GM23338 (cell line): ENCODE measurements at regions not wholly inside any gene's neighbourhood (a gene's known extent, or its start where the extent isn't known, plus 50 kb on each side); places are given as distances from the start of the nearest gene placed in this dataset.

Experiments used
- ATAC-seq: fragments of 200-7000 bp; cut with Tn5 transposase; 3 replicates; pipeline ENCODE4 v1.9.1; 2020
- DNase-seq: peaks from one replicate; pipeline ENCODE4 v3.0.0-alpha.2; 2015; ENCODE audit warnings: low spot score
- H2AFZ ChIP-seq: fragments of 200-600 bp; sonication (generic); 2 replicates; pipeline ENCODE4 v1.8.0; 2016; ENCODE audit warnings: antibody characterized with exemption, mild to moderate bottlenecking, moderate library complexity
- H3F3A ChIP-seq: fragments of 200-600 bp; sonication (generic); replicated peaks from 2 replicates; pipeline ENCODE4 v1.8.0; 2017; ENCODE audit warnings: antibody characterized with exemption, mixed run types, low read depth
- H3K27ac ChIP-seq: fragments of 200-600 bp; sonication (generic); 2 replicates; pipeline ENCODE4 v1.6.1; 2016; ENCODE audit warnings: low read depth
- H3K27me3 ChIP-seq: fragments of 200-600 bp; sonication (generic); 2 replicates; pipeline ENCODE4 v1.8.0; 2016; ENCODE audit warnings: mild to moderate bottlenecking, mixed run types, moderate library complexity; ENCODE audit not compliant: insufficient read depth
- H3K36me3 ChIP-seq: fragments of 200-600 bp; sonication (generic); 2 replicates; pipeline ENCODE4 v1.8.0; 2016; ENCODE audit warnings: mild to moderate bottlenecking; ENCODE audit not compliant: insufficient read depth
- H3K4me1 ChIP-seq: fragments of 200-600 bp; sonication (generic); 2 replicates; pipeline ENCODE4 v1.8.0; 2016; ENCODE audit warnings: mild to moderate bottlenecking, moderate library complexity; ENCODE audit not compliant: insufficient read depth
- H3K4me2 ChIP-seq: fragments of 200-600 bp; sonication (generic); 2 replicates; pipeline ENCODE4 v1.7.1; 2017; ENCODE audit warnings: mixed run types
- H3K4me3 ChIP-seq: fragments of 200-600 bp; sonication (generic); 2 replicates; pipeline ENCODE4 v1.6.1; 2016; ENCODE audit warnings: mixed run types
- H3K79me2 ChIP-seq: fragments of 200-600 bp; sonication (generic); replicated peaks from 2 replicates; pipeline ENCODE4 v1.8.0; 2017; ENCODE audit warnings: mild to moderate bottlenecking; ENCODE audit not compliant: insufficient read depth
- H3K9me2 ChIP-seq: fragments of 200-600 bp; sonication (generic); 2 replicates; pipeline ENCODE4 v1.8.0; 2017; ENCODE audit not compliant: insufficient read depth
- H4K20me1 ChIP-seq: fragments of 200-600 bp; sonication (generic); replicated peaks from 2 replicates; pipeline ENCODE4 v1.8.0; 2017; ENCODE audit warnings: mild to moderate bottlenecking; ENCODE audit not compliant: insufficient read depth
- H3K27ac Mint-ChIP-seq: 2 replicates; pipeline ENCODE4 v1.8.0; 2020; ENCODE audit warnings: inconsistent platforms, mild to moderate bottlenecking, moderate library complexity, mixed read lengths
- H3K27me3 Mint-ChIP-seq: 3 replicates; pipeline ENCODE4 v1.8.0; 2022; ENCODE audit warnings: low read depth, mild to moderate bottlenecking, moderate library complexity, mixed read lengths, inconsistent platforms; ENCODE audit not compliant: insufficient read depth, poor library complexity
- H3K36me3 Mint-ChIP-seq: 3 replicates; pipeline ENCODE4 v1.8.0; 2021; ENCODE audit warnings: low read depth, mild to moderate bottlenecking, inconsistent platforms, moderate library complexity, mixed read lengths
- H3K4me1 Mint-ChIP-seq: 3 replicates; pipeline ENCODE4 v1.8.0; 2020; ENCODE audit warnings: mild to moderate bottlenecking, inconsistent platforms, mixed read lengths
- H3K4me3 Mint-ChIP-seq: 3 replicates; pipeline ENCODE4 v1.8.0; 2021; ENCODE audit warnings: moderate library complexity, mild to moderate bottlenecking, inconsistent platforms, mixed read lengths
- H3K9me3 Mint-ChIP-seq: 3 replicates; pipeline ENCODE4 v1.8.0; 2020; ENCODE audit warnings: moderate library complexity, mild to moderate bottlenecking, inconsistent platforms, mixed read lengths
- CREB1 ChIP-seq: fragments of 250-450 bp; sonication (Bioruptor Pico); IDR thresholded peaks from 2 replicates; pipeline ENCODE4 v1.5.0; 2020; ENCODE audit warnings: low read depth, mild to moderate bottlenecking, moderate library complexity
- ETS1 ChIP-seq: IDR thresholded peaks from 2 replicates; pipeline ENCODE4 v1.6.1; 2016; ENCODE audit warnings: antibody characterized with exemption
- EZH2 ChIP-seq: fragments of 200-600 bp; sonication (generic); IDR thresholded peaks from one replicate; pipeline ENCODE4 v1.8.0; 2017; ENCODE audit warnings: antibody characterized with exemption, mild to moderate bottlenecking, low read depth; ENCODE audit not compliant: unreplicated experiment
- EZH2phosphoT487 ChIP-seq: fragments of 200-600 bp; sonication (generic); IDR thresholded peaks from one replicate; pipeline ENCODE4 v1.8.1; 2018; ENCODE audit warnings: antibody characterized with exemption; ENCODE audit not compliant: unreplicated experiment
- JUNB ChIP-seq: IDR thresholded peaks from one replicate; pipeline ENCODE4 v1.6.1; 2016; ENCODE audit warnings: antibody characterized with exemption; ENCODE audit not compliant: unreplicated experiment
- NANOG ChIP-seq: IDR thresholded peaks from 2 replicates; pipeline ENCODE4 v1.6.1; 2016; ENCODE audit warnings: antibody characterized with exemption, borderline replicate concordance
- POLR2AphosphoS5 ChIP-seq: IDR thresholded peaks from 2 replicates; pipeline ENCODE4 v1.6.1; 2016; ENCODE audit warnings: antibody characterized with exemption, low read depth
- REST ChIP-seq: IDR thresholded peaks from one replicate; pipeline ENCODE4 v1.6.1; 2018; ENCODE audit warnings: antibody characterized with exemption; ENCODE audit not compliant: unreplicated experiment
- STAT1 ChIP-seq: IDR thresholded peaks from one replicate; pipeline ENCODE4 v1.6.1; 2016; ENCODE audit warnings: antibody characterized with exemption; ENCODE audit not compliant: unreplicated experiment
- ZNF114 ChIP-seq: fragments of 250-450 bp; sonication (Bioruptor Pico); IDR thresholded peaks from 2 replicates; pipeline ENCODE4 v1.5.0; 2020; ENCODE audit warnings: mild to moderate bottlenecking, moderate library complexity
- ZNF331 ChIP-seq: fragments of 250-450 bp; sonication (Bioruptor Pico); IDR thresholded peaks from 2 replicates; pipeline ENCODE4 v1.5.0; 2020; ENCODE audit warnings: low read depth, mild to moderate bottlenecking, moderate library complexity
- TF ChIP-seq, protein P1 (sequence below), 2 experiments: fragments of 200-600 bp in 1 of 2; sonication (generic) in 1 of 2; conservative IDR thresholded peaks; 2 replicates each; pipeline versions ENCODE4 v1.5.1 to v1.6.1; 2016 to 2017; ENCODE audit warnings: antibody characterized with exemption in 2 of 2, low read depth in 2 of 2, mild to moderate bottlenecking in 2 of 2, moderate library complexity in 1 of 2
- TF ChIP-seq, protein P2 (sequence below): fragments of 250-450 bp; sonication (Bioruptor Pico); IDR thresholded peaks from 2 replicates; pipeline ENCODE4 v1.5.0; 2020; ENCODE audit warnings: mild to moderate bottlenecking, moderate library complexity

DNA sequence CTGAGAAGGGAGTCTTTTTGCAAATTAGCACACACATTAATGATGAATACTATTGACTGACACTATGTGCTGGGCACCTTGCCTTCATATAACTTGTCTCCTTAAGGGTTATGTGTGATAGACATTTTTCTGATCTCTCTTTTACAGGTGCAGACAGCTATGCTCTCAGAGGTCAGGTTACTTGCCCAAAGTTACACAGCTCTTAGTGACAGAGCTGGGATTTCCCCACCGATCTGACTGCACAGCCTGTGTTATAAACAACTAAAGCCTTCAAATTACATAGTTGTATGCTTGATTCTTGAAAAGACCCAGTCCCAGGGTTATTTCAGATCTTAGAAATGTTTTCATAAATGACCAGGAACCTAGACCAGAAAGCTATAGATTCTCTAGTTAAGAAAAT, 462.7 kb downstream of the EBF1 start:
- no peaks in the 10 kb centered on the region for H3K27me3 Mint-ChIP-seq
- peaks cover 23% of the 10 kb centered on the region for H3K4me1 Mint-ChIP-seq
- no peak for ATAC-seq
- Histone ChIP-seq H3K4me3 (no peak overlapping the region), H3K4me1 (peaks cover 5% of the 10 kb centered on the region; the same call in 1 of the 2 replicates), H4K20me1 (no peaks in the 10 kb centered on the region), H3K27ac (no peak overlapping the region), H2AFZ (no peak overlapping the region), H3K9me2 (no peaks in the 10 kb centered on the region), H3K36me3 (no peaks in the 10 kb centered on the region), H3K4me2 (no peak overlapping the region), H3K79me2 (no peaks in the 10 kb centered on the region), H3F3A (no peaks in the 10 kb centered on the region), H3K27me3 (no peaks in the 10 kb centered on the region)
- no peaks in the 10 kb centered on the region for H3K9me3 Mint-ChIP-seq
- H3K36me3 Mint-ChIP-seq: no peaks in the 10 kb centered on the region
- H3K27ac Mint-ChIP-seq: no peak overlapping the region
- no peak overlapping the region for H3K4me3 Mint-ChIP-seq
- TF ChIP-seq NANOG (no peak), REST (no peak), ETS1 (no peak), ZNF331 (CRISPR knock-in tag) (no peak), JUNB (no peak), EZH2 (no peak), EZH2phosphoT487 (no peak), CREB1 (CRISPR knock-in tag) (no peak), POLR2AphosphoS5 (no peak), ZNF114 (no peak), STAT1 (no peak)
- TF ChIP-seq, protein P1, sequence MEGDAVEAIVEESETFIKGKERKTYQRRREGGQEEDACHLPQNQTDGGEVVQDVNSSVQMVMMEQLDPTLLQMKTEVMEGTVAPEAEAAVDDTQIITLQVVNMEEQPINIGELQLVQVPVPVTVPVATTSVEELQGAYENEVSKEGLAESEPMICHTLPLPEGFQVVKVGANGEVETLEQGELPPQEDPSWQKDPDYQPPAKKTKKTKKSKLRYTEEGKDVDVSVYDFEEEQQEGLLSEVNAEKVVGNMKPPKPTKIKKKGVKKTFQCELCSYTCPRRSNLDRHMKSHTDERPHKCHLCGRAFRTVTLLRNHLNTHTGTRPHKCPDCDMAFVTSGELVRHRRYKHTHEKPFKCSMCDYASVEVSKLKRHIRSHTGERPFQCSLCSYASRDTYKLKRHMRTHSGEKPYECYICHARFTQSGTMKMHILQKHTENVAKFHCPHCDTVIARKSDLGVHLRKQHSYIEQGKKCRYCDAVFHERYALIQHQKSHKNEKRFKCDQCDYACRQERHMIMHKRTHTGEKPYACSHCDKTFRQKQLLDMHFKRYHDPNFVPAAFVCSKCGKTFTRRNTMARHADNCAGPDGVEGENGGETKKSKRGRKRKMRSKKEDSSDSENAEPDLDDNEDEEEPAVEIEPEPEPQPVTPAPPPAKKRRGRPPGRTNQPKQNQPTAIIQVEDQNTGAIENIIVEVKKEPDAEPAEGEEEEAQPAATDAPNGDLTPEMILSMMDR (conservative IDR thresholded peaks at IDR 0.05; ENCODE audit: low read depth in 2 of 2): no peak
- TF ChIP-seq, protein P2, sequence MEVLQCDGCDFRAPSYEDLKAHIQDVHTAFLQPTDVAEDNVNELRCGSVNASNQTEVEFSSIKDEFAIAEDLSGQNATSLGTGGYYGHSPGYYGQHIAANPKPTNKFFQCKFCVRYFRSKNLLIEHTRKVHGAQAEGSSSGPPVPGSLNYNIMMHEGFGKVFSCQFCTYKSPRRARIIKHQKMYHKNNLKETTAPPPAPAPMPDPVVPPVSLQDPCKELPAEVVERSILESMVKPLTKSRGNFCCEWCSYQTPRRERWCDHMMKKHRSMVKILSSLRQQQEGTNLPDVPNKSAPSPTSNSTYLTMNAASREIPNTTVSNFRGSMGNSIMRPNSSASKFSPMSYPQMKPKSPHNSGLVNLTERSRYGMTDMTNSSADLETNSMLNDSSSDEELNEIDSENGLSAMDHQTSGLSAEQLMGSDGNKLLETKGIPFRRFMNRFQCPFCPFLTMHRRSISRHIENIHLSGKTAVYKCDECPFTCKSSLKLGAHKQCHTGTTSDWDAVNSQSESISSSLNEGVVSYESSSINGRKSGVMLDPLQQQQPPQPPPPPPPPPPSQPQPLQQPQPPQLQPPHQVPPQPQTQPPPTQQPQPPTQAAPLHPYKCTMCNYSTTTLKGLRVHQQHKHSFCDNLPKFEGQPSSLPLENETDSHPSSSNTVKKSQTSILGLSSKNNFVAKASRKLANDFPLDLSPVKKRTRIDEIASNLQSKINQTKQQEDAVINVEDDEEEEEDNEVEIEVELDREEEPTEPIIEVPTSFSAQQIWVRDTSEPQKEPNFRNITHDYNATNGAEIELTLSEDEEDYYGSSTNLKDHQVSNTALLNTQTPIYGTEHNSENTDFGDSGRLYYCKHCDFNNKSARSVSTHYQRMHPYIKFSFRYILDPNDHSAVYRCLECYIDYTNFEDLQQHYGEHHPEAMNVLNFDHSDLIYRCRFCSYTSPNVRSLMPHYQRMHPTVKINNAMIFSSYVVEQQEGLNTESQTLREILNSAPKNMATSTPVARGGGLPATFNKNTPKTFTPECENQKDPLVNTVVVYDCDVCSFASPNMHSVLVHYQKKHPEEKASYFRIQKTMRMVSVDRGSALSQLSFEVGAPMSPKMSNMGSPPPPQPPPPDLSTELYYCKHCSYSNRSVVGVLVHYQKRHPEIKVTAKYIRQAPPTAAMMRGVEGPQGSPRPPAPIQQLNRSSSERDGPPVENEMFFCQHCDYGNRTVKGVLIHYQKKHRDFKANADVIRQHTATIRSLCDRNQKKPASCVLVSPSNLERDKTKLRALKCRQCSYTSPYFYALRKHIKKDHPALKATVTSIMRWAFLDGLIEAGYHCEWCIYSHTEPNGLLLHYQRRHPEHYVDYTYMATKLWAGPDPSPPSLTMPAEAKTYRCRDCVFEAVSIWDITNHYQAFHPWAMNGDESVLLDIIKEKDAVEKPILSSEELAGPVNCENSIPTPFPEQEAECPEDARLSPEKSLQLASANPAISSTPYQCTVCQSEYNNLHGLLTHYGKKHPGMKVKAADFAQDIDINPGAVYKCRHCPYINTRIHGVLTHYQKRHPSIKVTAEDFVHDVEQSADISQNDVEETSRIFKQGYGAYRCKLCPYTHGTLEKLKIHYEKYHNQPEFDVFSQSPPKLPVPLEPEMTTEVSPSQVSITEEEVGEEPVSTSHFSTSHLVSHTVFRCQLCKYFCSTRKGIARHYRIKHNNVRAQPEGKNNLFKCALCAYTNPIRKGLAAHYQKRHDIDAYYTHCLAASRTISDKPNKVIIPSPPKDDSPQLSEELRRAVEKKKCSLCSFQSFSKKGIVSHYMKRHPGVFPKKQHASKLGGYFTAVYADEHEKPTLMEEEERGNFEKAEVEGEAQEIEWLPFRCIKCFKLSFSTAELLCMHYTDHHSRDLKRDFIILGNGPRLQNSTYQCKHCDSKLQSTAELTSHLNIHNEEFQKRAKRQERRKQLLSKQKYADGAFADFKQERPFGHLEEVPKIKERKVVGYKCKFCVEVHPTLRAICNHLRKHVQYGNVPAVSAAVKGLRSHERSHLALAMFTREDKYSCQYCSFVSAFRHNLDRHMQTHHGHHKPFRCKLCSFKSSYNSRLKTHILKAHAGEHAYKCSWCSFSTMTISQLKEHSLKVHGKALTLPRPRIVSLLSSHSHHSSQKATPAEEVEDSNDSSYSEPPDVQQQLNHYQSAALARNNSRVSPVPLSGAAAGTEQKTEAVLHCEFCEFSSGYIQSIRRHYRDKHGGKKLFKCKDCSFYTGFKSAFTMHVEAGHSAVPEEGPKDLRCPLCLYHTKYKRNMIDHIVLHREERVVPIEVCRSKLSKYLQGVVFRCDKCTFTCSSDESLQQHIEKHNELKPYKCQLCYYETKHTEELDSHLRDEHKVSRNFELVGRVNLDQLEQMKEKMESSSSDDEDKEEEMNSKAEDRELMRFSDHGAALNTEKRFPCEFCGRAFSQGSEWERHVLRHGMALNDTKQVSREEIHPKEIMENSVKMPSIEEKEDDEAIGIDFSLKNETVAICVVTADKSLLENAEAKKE (CRISPR knock-in tag): no peak
- DNase-seq: no peak
